SK-N-SH (cell line): ENCODE measurements at regions not wholly inside any gene's neighbourhood (a gene's known extent, or its start where the extent isn't known, plus 50 kb on each side); places are given as distances from the start of the nearest gene placed in this dataset.

Source experiments
- CTCF ChIA-PET: fragments of 300-600, 350-600 bp; formaldehyde crosslinking; extraction: SDS; loops from one replicate; lab custom pipeline; 2021; lab: Yijun Ruan, JAX
- POLR2A ChIA-PET: fragments of 350-600 bp; sonication (Branson Sonifier 250); formaldehyde crosslinking; extraction: SDS; loops from one replicate; lab custom pipeline; 2020; ENCODE audit warnings: antibody characterized with exemption, inconsistent platforms; lab: Yijun Ruan, JAX
- DNase-seq: peaks from one replicate; pipeline ENCODE4 v3.0.0; 2012
- H2AFZ ChIP-seq: fragments of 200-600 bp; sonication (generic); 2 replicates; pipeline ENCODE4 v1.8.1; 2016; ENCODE audit warnings: antibody characterized with exemption, mild to moderate bottlenecking, low read depth
- H3F3A ChIP-seq: fragments of 200-600 bp; sonication (generic); replicated peaks from 2 replicates; pipeline ENCODE3; 2016; ENCODE audit warnings: antibody characterized with exemption, mild to moderate bottlenecking; ENCODE audit not compliant: insufficient read depth
- H3K27ac ChIP-seq, 2 experiments: fragments of 200-500 bp in 1 of 2; fragments of 200-600 bp in 1 of 2; sonication (Bioruptor generic) in 1 of 2; sonication (generic), shearing (Covaris generic) in 1 of 2; 2 replicates each; pipeline versions ENCODE4 v1.5.1 to v1.6.1; 2014 to 2016; ENCODE audit warnings: low read depth in 2 of 2, inconsistent platforms in 1 of 2, low read length in 1 of 2, mild to moderate bottlenecking in 1 of 2, mixed read lengths in 1 of 2
- H3K27me3 ChIP-seq: fragments of 200-600 bp; sonication (generic), shearing (Covaris generic); 2 replicates; pipeline ENCODE4 v1.6.1; 2016; ENCODE audit warnings: mixed run types; ENCODE audit not compliant: insufficient read depth
- H3K36me3 ChIP-seq, 2 experiments: fragments of 200-500 bp in 1 of 2; fragments of 200-600 bp in 1 of 2; sonication (Bioruptor generic) in 1 of 2; sonication (generic) in 1 of 2; replicated peaks in 1 of 2; 2 replicates each; pipeline versions ENCODE3 to v1.5.1; 2014 to 2016; ENCODE audit warnings: low read length in 1 of 2, mild to moderate bottlenecking in 1 of 2; ENCODE audit not compliant: insufficient read depth in 2 of 2, control insufficient read depth in 1 of 2
- H3K4me1 ChIP-seq, 2 experiments: fragments of 200-500 bp in 1 of 2; fragments of 200-600 bp in 1 of 2; sonication (Bioruptor generic) in 1 of 2; sonication (generic), shearing (Covaris generic) in 1 of 2; 2 replicates each; pipeline versions ENCODE4 v1.5.1 to v1.6.1; 2014 to 2016; ENCODE audit warnings: low read depth in 1 of 2, low read length in 1 of 2, mixed run types in 1 of 2; ENCODE audit not compliant: insufficient read depth in 2 of 2, control insufficient read depth in 1 of 2
- H3K4me2 ChIP-seq: fragments of 200-600 bp; sonication (generic), shearing (Covaris generic); 2 replicates; pipeline ENCODE4 v1.6.1; 2017; ENCODE audit warnings: mixed run types
- H3K4me3 ChIP-seq, 2 experiments: fragments of 200-500 bp in 1 of 2; fragments of 200-600 bp in 1 of 2; sonication (Bioruptor generic) in 1 of 2; sonication (generic), shearing (Covaris generic) in 1 of 2; 2 replicates each; pipeline versions ENCODE4 v1.5.1 to v1.8.1; 2014 to 2016; ENCODE audit warnings: low read depth in 2 of 2, inconsistent platforms in 1 of 2, low read length in 1 of 2, mild to moderate bottlenecking in 1 of 2, mixed read lengths in 1 of 2, moderate library complexity in 1 of 2
- H3K79me2 ChIP-seq: fragments of 200-600 bp; sonication (generic); 2 replicates; pipeline ENCODE4 v1.8.1; 2017; ENCODE audit warnings: mild to moderate bottlenecking; ENCODE audit not compliant: insufficient read depth
- H3K9ac ChIP-seq: fragments of 200-600 bp; sonication (generic); 2 replicates; pipeline ENCODE4 v1.6.1; 2017; ENCODE audit warnings: mixed run types
- H3K9me2 ChIP-seq: fragments of 200-600 bp; sonication (generic); 2 replicates; pipeline ENCODE4 v1.6.1; 2017; ENCODE audit warnings: mixed run types
- H3K9me3 ChIP-seq: fragments of 200-600 bp; sonication (generic); 2 replicates; pipeline ENCODE4 v1.6.1; 2017; ENCODE audit warnings: mixed run types, mild to moderate bottlenecking, moderate library complexity
- H4K20me1 ChIP-seq: fragments of 200-600 bp; sonication (generic); 2 replicates; pipeline ENCODE4 v1.6.1; 2017; ENCODE audit warnings: mild to moderate bottlenecking, mixed run types; ENCODE audit not compliant: insufficient read depth
- CTCF ChIP-seq: fragments of 200-600 bp; sonication (generic); IDR thresholded peaks from 2 replicates; pipeline ENCODE4 v1.6.1; 2017; ENCODE audit warnings: antibody characterized with exemption, mild to moderate bottlenecking, moderate library complexity
- ELF1 ChIP-seq: IDR thresholded peaks from 2 replicates; pipeline ENCODE4 v1.4.0; 2012
- EP300 ChIP-seq, 2 experiments: IDR thresholded peaks; 2 replicates each; pipeline versions ENCODE4 v1.4.0 to v1.6.1; 2012; ENCODE audit warnings: borderline replicate concordance in 1 of 2, low read depth in 1 of 2, low read length in 1 of 2
- EZH2phosphoT487 ChIP-seq: fragments of 200-600 bp; sonication (generic); IDR thresholded peaks from 2 replicates; pipeline ENCODE4 v1.6.1; 2017; ENCODE audit warnings: low read depth, mixed run types, mild to moderate bottlenecking, antibody characterized with exemption, moderate library complexity, borderline replicate concordance
- FOSL2 ChIP-seq: IDR thresholded peaks from 2 replicates; pipeline ENCODE4 v1.4.0; 2012; ENCODE audit warnings: low read depth, mild to moderate bottlenecking, moderate library complexity, borderline replicate concordance
- GABPA ChIP-seq: IDR thresholded peaks from 2 replicates; pipeline ENCODE4 v1.4.0; 2012; ENCODE audit warnings: low read depth, mild to moderate bottlenecking
- GATA2 ChIP-seq: sonication (generic); formaldehyde crosslinking; IDR thresholded peaks from 2 replicates; pipeline ENCODE4 v1.5.0; 2020; ENCODE audit warnings: mild to moderate bottlenecking, missing genetic modification reagents
- MXI1 ChIP-seq: IDR thresholded peaks from 2 replicates; pipeline ENCODE4 v1.6.1; 2012; ENCODE audit warnings: mild to moderate bottlenecking, low read depth, low read length, improper control_type of control experiment
- NFIC ChIP-seq: IDR thresholded peaks from 2 replicates; pipeline ENCODE4 v1.4.0; 2012; ENCODE audit warnings: borderline replicate concordance
- NRF1 ChIP-seq: IDR thresholded peaks from 2 replicates; pipeline ENCODE4 v1.6.1; 2012; ENCODE audit warnings: low read depth, mild to moderate bottlenecking, low read length
- PBX3 ChIP-seq: IDR thresholded peaks from 2 replicates; pipeline ENCODE4; 2012
- RFX5 ChIP-seq: IDR thresholded peaks from 2 replicates; pipeline ENCODE4 v1.6.1; 2012; ENCODE audit warnings: mild to moderate bottlenecking, improper control_type of control experiment, low read length
- RXRA ChIP-seq: IDR thresholded peaks from 2 replicates; pipeline ENCODE4 v1.4.0; 2012; ENCODE audit warnings: low read depth, mild to moderate bottlenecking, borderline replicate concordance
- TAF1 ChIP-seq: IDR thresholded peaks from 2 replicates; pipeline ENCODE4 v1.6.1; 2012; ENCODE audit warnings: low read depth, mild to moderate bottlenecking, low read length, moderate library complexity, borderline replicate concordance
- TCF12 ChIP-seq: IDR thresholded peaks from 2 replicates; pipeline ENCODE4 v1.4.0; 2012
- ZBTB33 ChIP-seq: IDR thresholded peaks from 2 replicates; pipeline ENCODE4 v1.4.0; 2012; ENCODE audit warnings: low read depth, borderline replicate concordance
- WGBS: methylation state at CpG from one replicate; pipeline ENCODE4 v1.1.6; 2017; ENCODE audit warnings: low lambda C conversion rate; 5-methylcytosine and 5-hydroxymethylcytosine counted together

GRCh38 chr10:60998932-60999331 lies 54.9 kb upstream of the RHOBTB1 start:
- no peaks in the 10 kb centered on the region for H4K20me1 ChIP-seq
- no peaks in the 10 kb centered on the region for H3F3A ChIP-seq
- H3K9ac ChIP-seq = no peak overlapping the region
- no peaks in the 10 kb centered on the region for H3K36me3 ChIP-seq
- peaks cover 5% of the 10 kb centered on the region; the same call in 1 of the 2 replicates for H3K27me3 ChIP-seq
- 90% methylated on average over 4 of the region's 4 CpGs for WGBS
- H3K4me3 ChIP-seq = no peak overlapping the region
- no peak overlapping the region for H3K4me2 ChIP-seq
- TF ChIP-seq CTCF (no peak), ZBTB33 (no peak), TCF12 (no peak), GATA2 (CRISPR knock-in tag) (no peak), MXI1 (no peak), EP300 (IDR thresholded peaks at IDR 0.05; ENCODE audit: borderline replicate concordance in 1 of 2, low read depth in 1 of 2, low read length in 1 of 2) (no peak), NRF1 (no peak), GABPA (no peak), ELF1 (no peak), EZH2phosphoT487 (no peak), PBX3 (no peak), TAF1 (no peak), FOSL2 (no peak), RFX5 (no peak), RXRA (no peak), NFIC (no peak)
- H3K79me2 ChIP-seq = no peaks in the 10 kb centered on the region
- peaks cover 0 to 3% of the 10 kb centered on the region in 2 experiments; a peak in 1 of 4 replicates for H3K4me1 ChIP-seq
- no peaks in the 10 kb centered on the region; the same call in 1 of the 2 replicates for H3K9me2 ChIP-seq
- no peak overlapping the region for H3K27ac ChIP-seq
- no peaks in the 10 kb centered on the region for H3K9me3 ChIP-seq
- DNase-seq = no peak
- CTCF ChIA-PET = interaction anchor here (1.0 to 2.1 kb wide), 2 partner anchors 20 to 25 kb away, joined by 3 to 6 read pairs; no protein-coding TSS in a partner anchor
- POLR2A ChIA-PET = no interaction called here
- H2AFZ ChIP-seq = no peak overlapping the region
